Stimulated activated CD8-positive, alpha-beta memory T cell treated with anti-CD3 and anti-CD28 coated beads, Interleukin-15, amount 100 ng/mL, for 4 hours (primary cell): ENCODE measurements at regions not wholly inside any gene's neighbourhood (a gene's known extent, or its start where the extent isn't known, plus 50 kb on each side); places are given as distances from the start of the nearest gene placed in this dataset.

Source experiments
- DNase-seq, 2 donors: peaks; one replicate each; pipeline ENCODE4 v3.0.0-alpha.2; 2020; ENCODE audit warnings: low read depth in 2 of 2

GRCh38 chr5:38099205-38100168 lies 158.9 kb upstream of the EGFLAM start:
- DNase-seq: no peak

- DNase-seq: no peak
Observed at GRCh38 chr5:38094889-38095288, 163.5 kb upstream of the EGFLAM start.

GRCh38 chr5:38093855-38094254 lies 164.5 kb upstream of the EGFLAM start:
- DNase-seq: no peak

GRCh38 chr5:38086777-38087176 lies 171.6 kb upstream of the EGFLAM start:
- no peak for DNase-seq

- no peak for DNase-seq
Observed at GRCh38 chr5:38079620-38080402, 178.5 kb upstream of the EGFLAM start.

- no peak for DNase-seq
Observed at GRCh38 chr5:38078161-38078560, 180.2 kb upstream of the EGFLAM start.

- DNase-seq: no peak
Observed at GRCh38 chr5:38077652-38078051, 180.7 kb upstream of the EGFLAM start.

GRCh38 chr5:38071831-38072694 lies 186.3 kb upstream of the EGFLAM start:
- DNase-seq: no peak

- DNase-seq: no peak
Observed at GRCh38 chr5:38070304-38070950, 187.9 kb upstream of the EGFLAM start.

- no peak for DNase-seq
Observed at GRCh38 chr5:38069360-38069759, 189.0 kb upstream of the EGFLAM start.

- no peak for DNase-seq
Observed at GRCh38 chr5:38060354-38060753, 198.0 kb upstream of the EGFLAM start.

GRCh38 chr5:38059876-38060275 lies 198.5 kb upstream of the EGFLAM start:
- no peak for DNase-seq

GRCh38 chr5:38051711-38052511 lies 206.4 kb upstream of the EGFLAM start:
- DNase-seq: no peak

- no peak for DNase-seq
Observed at GRCh38 chr5:38048400-38048799, 208.6 kb upstream of the GDNF start.

GRCh38 chr5:38046103-38046502 lies 206.3 kb upstream of the GDNF start:
- DNase-seq: no peak

- no peak for DNase-seq
Observed at GRCh38 chr5:38045446-38045845, 205.6 kb upstream of the GDNF start.

- DNase-seq: no peak
Observed at GRCh38 chr5:38039826-38040225, 200.0 kb upstream of the GDNF start.

GRCh38 chr5:38039091-38039490 lies 199.2 kb upstream of the GDNF start:
- no peak for DNase-seq

GRCh38 chr5:38036765-38037164 lies 196.9 kb upstream of the GDNF start:
- no peak for DNase-seq

- no peak for DNase-seq
Observed at GRCh38 chr5:38032149-38032548, 192.3 kb upstream of the GDNF start.

GRCh38 chr5:38031304-38031703 lies 191.5 kb upstream of the GDNF start:
- DNase-seq: no peak
